H1 (cell line): ENCODE measurements at regions not wholly inside any gene's neighbourhood (a gene's known extent, or its start where the extent isn't known, plus 50 kb on each side); places are given as distances from the start of the nearest gene placed in this dataset.

Source experiments
- TEAD4 ChIP-seq: IDR thresholded peaks from 2 replicates; pipeline ENCODE4 v1.6.1; 2012; ENCODE audit warnings: low read depth, low read length, inconsistent platforms, mixed read lengths

GRCh38 chr2:67702284-67702683 lies 305.2 kb downstream of the ETAA1 start (continued):
- TF ChIP-seq TEAD4, result no peak
